Endothelial cell of umbilical vein (primary cell): ENCODE measurements at regions not wholly inside any gene's neighbourhood (a gene's known extent, or its start where the extent isn't known, plus 50 kb on each side); places are given as distances from the start of the nearest gene placed in this dataset.

Experiments
- EZH2 ChIP-seq: IDR thresholded peaks from 2 replicates; pipeline ENCODE4 v1.6.1; 2012; ENCODE audit warnings: borderline replicate concordance, low read depth, mild to moderate bottlenecking, moderate library complexity, low read length, inconsistent platforms; ENCODE audit not compliant: severe bottlenecking
- GATA2 ChIP-seq: IDR thresholded peaks from 2 replicates; pipeline ENCODE4 v1.7.0; 2011; ENCODE audit warnings: low read depth, mild to moderate bottlenecking, moderate library complexity, mixed read lengths, low read length; ENCODE audit not compliant: insufficient read length, insufficient read depth
- MAX ChIP-seq: IDR thresholded peaks from 2 replicates; pipeline ENCODE4 v1.6.1; 2011; ENCODE audit not compliant: insufficient read depth, insufficient read length
- MYC ChIP-seq: IDR thresholded peaks from one replicate; pipeline ENCODE4 v1.6.1; 2011; ENCODE audit warnings: mild to moderate bottlenecking, low read depth, low read length
- POLR2A ChIP-seq: IDR thresholded peaks from 2 replicates; pipeline ENCODE4 v1.6.1; 2012; ENCODE audit warnings: low read depth, mild to moderate bottlenecking, control low read depth, low read length
- TF ChIP-seq, protein P1 (sequence below), 2 donors: IDR thresholded peaks; 1 replicate in 1 of 2; 2 replicates in 1 of 2; pipeline ENCODE4 v1.5.1; 2011; ENCODE audit warnings: low read length in 2 of 2, mild to moderate bottlenecking in 2 of 2, moderate library complexity in 2 of 2, control low read depth in 1 of 2, inconsistent platforms in 1 of 2, low read depth in 1 of 2; ENCODE audit not compliant: insufficient read depth in 1 of 2; ENCODE audit errors: extremely low read depth in 1 of 2

GRCh38 chr12:92338102-92338501, 192.5 kb upstream of the BTG1 start:
- TF ChIP-seq MAX (no peak), EZH2 (no peak), GATA2 (no peak), POLR2A (no peak), MYC (no peak)
- TF ChIP-seq, protein P1, sequence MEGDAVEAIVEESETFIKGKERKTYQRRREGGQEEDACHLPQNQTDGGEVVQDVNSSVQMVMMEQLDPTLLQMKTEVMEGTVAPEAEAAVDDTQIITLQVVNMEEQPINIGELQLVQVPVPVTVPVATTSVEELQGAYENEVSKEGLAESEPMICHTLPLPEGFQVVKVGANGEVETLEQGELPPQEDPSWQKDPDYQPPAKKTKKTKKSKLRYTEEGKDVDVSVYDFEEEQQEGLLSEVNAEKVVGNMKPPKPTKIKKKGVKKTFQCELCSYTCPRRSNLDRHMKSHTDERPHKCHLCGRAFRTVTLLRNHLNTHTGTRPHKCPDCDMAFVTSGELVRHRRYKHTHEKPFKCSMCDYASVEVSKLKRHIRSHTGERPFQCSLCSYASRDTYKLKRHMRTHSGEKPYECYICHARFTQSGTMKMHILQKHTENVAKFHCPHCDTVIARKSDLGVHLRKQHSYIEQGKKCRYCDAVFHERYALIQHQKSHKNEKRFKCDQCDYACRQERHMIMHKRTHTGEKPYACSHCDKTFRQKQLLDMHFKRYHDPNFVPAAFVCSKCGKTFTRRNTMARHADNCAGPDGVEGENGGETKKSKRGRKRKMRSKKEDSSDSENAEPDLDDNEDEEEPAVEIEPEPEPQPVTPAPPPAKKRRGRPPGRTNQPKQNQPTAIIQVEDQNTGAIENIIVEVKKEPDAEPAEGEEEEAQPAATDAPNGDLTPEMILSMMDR (IDR thresholded peaks at IDR 0.05; ENCODE audit: extremely low read depth in 1 of 2, insufficient read depth in 1 of 2, low read depth in 1 of 2, low read length in 2 of 2): no peak
